ENCODE measurements at regions not wholly inside any gene's neighbourhood (a gene's known extent, or its start where the extent isn't known, plus 50 kb on each side); places are given as distances from the start of the nearest gene placed in this dataset.
A peak's percentile ranks its signal among the peaks of the same experiment; 100 is the strongest.

DNA sequence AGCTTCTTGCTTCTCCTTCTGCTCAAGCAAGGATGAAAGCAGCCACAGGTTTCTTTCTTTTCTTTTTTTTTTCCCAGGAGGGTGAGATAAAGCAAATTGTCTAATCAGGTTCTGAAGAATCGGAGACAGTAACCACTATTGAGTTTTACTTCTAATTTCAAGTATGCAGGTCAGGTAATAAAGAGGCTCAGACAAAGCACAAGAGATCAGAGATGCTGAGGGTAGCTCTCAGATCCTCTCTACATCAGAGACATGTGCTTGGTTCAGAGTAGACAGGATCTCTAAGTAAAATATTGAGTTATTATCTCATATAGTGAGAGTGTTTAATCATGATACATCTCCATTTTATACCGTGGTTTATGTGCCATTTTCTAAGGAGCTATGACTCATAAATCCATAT is 168.5 kb downstream of the NFKBIZ start:
- Histone ChIP-seq H3K9me3 (no peaks in the 10 kb centered on the region), H3K36me3 (no peaks in the 10 kb centered on the region), H3K4me1 (no peaks in the 10 kb centered on the region), H3K4me3 (no peak overlapping the region), H3K27ac (no peak overlapping the region), H3K27me3 (no peaks in the 10 kb centered on the region)
- TF ChIP-seq, protein P1, sequence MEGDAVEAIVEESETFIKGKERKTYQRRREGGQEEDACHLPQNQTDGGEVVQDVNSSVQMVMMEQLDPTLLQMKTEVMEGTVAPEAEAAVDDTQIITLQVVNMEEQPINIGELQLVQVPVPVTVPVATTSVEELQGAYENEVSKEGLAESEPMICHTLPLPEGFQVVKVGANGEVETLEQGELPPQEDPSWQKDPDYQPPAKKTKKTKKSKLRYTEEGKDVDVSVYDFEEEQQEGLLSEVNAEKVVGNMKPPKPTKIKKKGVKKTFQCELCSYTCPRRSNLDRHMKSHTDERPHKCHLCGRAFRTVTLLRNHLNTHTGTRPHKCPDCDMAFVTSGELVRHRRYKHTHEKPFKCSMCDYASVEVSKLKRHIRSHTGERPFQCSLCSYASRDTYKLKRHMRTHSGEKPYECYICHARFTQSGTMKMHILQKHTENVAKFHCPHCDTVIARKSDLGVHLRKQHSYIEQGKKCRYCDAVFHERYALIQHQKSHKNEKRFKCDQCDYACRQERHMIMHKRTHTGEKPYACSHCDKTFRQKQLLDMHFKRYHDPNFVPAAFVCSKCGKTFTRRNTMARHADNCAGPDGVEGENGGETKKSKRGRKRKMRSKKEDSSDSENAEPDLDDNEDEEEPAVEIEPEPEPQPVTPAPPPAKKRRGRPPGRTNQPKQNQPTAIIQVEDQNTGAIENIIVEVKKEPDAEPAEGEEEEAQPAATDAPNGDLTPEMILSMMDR (IDR thresholded peaks at IDR 0.05), result no peak
- DNase-seq (ENCODE audit: low spot score in 2 of 2), result no peak
- intact Hi-C loops (cut with DNase I), result no loop called here

DNA sequence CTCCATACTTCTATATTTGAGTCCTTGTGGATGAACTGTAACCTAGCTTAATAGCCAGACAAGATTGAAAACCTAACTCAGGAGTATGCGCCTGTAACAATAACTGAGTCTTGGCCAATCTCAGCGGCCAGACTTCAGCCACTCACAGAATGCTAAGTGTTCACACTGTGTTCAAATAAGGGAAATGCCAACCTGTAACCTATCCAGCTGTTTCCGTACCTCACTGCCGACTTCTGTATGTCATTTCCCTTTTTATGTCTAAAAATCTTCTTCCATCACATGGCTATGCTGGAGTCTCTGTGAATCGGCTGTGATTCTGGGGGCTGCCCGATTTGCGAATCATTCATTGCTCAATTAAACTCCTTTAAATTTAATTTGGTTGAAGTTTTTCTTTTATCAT is 169.2 kb downstream of the NFKBIZ start:
- TF ChIP-seq, protein P1 (IDR thresholded peaks at IDR 0.05), result no peak
- Histone ChIP-seq H3K36me3 (no peaks in the 10 kb centered on the region), H3K9me3 (no peaks in the 10 kb centered on the region), H3K4me1 (no peaks in the 10 kb centered on the region), H3K4me3 (no peak overlapping the region), H3K27me3 (no peaks in the 10 kb centered on the region), H3K27ac (no peak overlapping the region)
- intact Hi-C loops (cut with DNase I), result no loop called here
- DNase-seq (ENCODE audit: low spot score in 2 of 2), result no peak

DNA sequence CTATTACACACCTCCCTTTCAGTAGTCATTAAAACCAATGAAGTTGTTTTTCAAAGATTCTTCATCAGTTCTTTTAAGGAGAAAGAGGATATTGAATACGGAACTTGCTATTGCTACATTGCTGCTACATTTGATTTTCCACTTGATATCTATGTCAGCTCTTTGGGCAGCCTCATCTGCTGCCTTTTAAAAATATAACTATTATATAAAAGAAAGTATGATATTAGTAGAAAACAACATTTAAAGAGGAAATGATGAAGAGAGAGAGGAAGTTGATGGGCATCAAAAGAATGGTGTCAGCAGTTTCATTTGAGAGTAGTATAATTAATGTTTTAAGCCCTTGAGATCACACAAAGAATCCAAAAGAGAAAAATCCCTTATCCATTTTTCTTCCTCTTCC is 171.4 kb downstream of the NFKBIZ start:
- no peak overlapping the region for H3K4me3 ChIP-seq
- H3K27me3 ChIP-seq, result no peaks in the 10 kb centered on the region
- no peaks in the 10 kb centered on the region for H3K36me3 ChIP-seq
- TF ChIP-seq, protein P1 (IDR thresholded peaks at IDR 0.05), result no peak
- intact Hi-C loops (cut with DNase I), result no loop called here
- no peaks in the 10 kb centered on the region for H3K4me1 ChIP-seq
- no peaks in the 10 kb centered on the region for H3K9me3 ChIP-seq
- H3K27ac ChIP-seq, result no peak overlapping the region
- no peak for DNase-seq (ENCODE audit: low spot score in 2 of 2)

DNA sequence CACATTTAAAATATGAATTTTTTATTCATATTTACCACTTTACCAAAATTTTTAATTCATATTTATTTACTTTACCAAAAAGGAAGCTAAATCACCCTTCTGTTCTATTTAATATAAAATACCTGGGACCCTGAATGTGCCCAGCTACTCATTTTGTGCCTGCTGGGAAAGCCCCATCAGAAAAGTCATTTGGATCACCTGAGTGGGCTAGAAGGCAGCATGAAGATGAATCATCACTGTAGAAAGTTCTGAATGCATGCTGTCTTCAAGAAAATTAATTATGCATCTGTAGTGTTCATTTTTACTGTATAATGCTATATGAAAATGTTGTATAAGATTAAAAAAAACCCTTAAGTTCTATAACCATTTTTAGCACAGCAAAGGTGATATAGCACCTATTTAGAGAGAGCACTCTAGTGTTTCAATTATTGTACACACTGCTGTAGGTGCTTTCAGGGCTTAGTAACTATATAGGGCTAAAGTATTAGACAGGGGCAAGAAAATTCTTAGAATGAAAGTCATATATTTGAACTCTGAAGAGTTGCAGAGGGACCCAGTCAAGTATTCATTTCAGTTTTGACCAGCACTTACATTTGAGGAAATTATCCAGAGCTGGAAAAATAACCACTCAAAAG is 175.1 kb downstream of the NFKBIZ start:
- H3K4me3 ChIP-seq, result no peak overlapping the region
- no peaks in the 10 kb centered on the region for H3K27me3 ChIP-seq
- peaks cover 0 to 2% of the 10 kb centered on the region in 2 donors for H3K4me1 ChIP-seq
- intact Hi-C loops (cut with DNase I), result no loop called here
- TF ChIP-seq, protein P1 (IDR thresholded peaks at IDR 0.05), result no peak
- peak overlapping the region in 1 of 2 donors; percentile 60 for H3K27ac ChIP-seq
- DNase-seq (ENCODE audit: low spot score in 2 of 2), result no peak
- H3K36me3 ChIP-seq, result no peaks in the 10 kb centered on the region
- H3K9me3 ChIP-seq, result no peaks in the 10 kb centered on the region

DNA sequence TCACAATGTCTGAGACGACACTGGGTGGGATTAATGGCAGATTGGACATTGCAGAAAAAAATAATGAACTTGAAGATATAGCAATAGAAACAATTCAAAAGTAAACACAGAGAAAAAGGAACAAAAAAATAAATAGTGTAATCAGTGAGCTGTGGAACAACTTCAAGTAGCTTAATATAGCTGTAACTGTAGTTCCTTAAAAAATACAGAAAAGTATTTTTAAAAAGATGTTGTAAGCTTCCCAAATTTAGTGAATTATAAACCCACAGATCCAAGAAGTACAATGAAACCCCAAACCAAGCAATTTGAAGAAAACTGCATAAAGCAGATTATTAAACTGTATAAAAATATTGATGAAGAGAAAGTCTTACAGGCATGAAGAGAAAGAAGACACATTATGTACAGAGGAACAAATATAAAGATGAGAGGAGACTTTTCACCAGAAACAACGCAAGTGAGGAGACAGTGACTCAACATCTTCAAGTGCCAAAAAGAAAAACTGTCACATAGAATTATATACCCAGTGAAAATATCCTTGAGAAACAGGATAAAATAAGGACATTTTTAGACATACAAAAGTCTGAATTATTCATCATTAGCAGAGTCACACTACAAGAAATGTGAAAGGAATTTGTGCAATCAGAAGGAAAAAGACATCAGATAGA is 176.4 kb downstream of the NFKBIZ start:
- H3K9me3 ChIP-seq, result no peaks in the 10 kb centered on the region
- no peak for DNase-seq (ENCODE audit: low spot score in 2 of 2)
- no peak overlapping the region for H3K4me3 ChIP-seq
- TF ChIP-seq, protein P1 (IDR thresholded peaks at IDR 0.05), result no peak
- H3K27me3 ChIP-seq, result no peaks in the 10 kb centered on the region
- intact Hi-C loops (cut with DNase I), result no loop called here
- H3K27ac ChIP-seq, result peak overlapping the region in 1 of 2 donors; percentile 60
- no peaks in the 10 kb centered on the region for H3K36me3 ChIP-seq
- H3K4me1 ChIP-seq, result peaks cover 0 to 2% of the 10 kb centered on the region in 2 donors

All from ascending aorta (tissue), 2 donors.